Cardiac septum (tissue), 1 donor: ENCODE measurements at regions not wholly inside any gene's neighbourhood (a gene's known extent, or its start where the extent isn't known, plus 50 kb on each side); places are given as distances from the start of the nearest gene placed in this dataset.
"Not testable (repeated sequence)": the region's sequence is repeated elsewhere in the genome, so short reads cannot be mapped to it uniquely, and the experiment has no call there.

Experiments
- DNase-seq: peaks from one replicate; pipeline ENCODE4 v3.0.0-alpha.2; 2020; ENCODE audit warnings: low spot score
- intact Hi-C: fragments of 100-400 bp; cut with DNase I; formaldehyde crosslinking; loops from one replicate; pipeline ENCODE4 v1.14.0; 2022
- donor health status: DM: no; HTN: no; CAD: no.

- DNase-seq, result not testable (repeated sequence)
Measured at GRCh38 chr4:11811521-11811920, 382.8 kb upstream of the HS3ST1 start.

GRCh38 chr4:11805842-11806241 lies 377.1 kb upstream of the HS3ST1 start:
- intact Hi-C loops, result loop anchor here (5.0 kb wide), 1 partner anchor 826 kb away; no protein-coding TSS in a partner anchor
- no peak for DNase-seq

More at GRCh38 chr4:11811521-11811920, 382.8 kb upstream of the HS3ST1 start:
- intact Hi-C loops, result not testable (repeated sequence)

GRCh38 chr4:11801466-11802446 lies 373.1 kb upstream of the HS3ST1 start:
- intact Hi-C loops, result no loop called here

DNA sequence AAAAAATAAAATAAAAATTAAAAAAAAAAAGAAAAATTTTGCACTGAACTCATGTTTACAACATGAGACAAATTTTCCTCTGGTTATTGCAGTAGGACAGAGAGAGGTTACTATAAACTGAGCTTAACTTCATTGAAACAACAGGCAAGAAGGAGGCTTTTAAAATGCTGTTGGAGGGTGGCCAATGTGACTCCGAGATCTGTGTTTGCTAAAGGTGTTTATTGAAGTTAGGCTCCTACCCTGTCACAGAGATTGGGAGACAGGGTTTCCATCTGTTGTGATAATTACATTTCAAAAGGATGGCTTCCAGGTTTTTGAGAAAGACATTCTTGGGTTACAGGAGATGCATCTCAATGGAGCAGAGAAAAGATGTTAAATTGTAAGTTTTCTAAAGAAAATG lies 370.5 kb upstream of the HS3ST1 start:
- intact Hi-C loops, result no loop called here
- DNase-seq, result no peak

More at GRCh38 chr4:11801466-11802446, 373.1 kb upstream of the HS3ST1 start:
- no peak for DNase-seq

DNA sequence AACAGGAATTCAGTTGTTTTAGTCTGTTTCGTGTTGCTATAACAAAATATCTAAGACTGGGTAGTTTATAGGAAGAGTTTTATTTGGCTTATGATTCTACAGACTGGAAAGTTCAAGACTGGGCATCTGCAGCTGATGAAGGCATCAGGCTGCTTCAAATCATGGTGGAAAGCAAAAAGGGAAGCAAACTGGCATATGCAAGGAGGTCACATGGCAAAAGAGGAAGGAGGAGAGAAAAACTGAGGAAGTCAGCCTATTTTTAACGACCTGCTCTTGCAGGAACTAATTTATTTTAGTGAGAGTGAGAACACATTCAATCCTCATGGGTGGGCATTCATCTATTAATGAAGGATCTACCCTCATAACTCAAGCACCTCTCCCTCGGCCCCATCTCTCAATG lies 363.1 kb upstream of the HS3ST1 start:
- no peak for DNase-seq
- intact Hi-C loops, result no loop called here

DNA sequence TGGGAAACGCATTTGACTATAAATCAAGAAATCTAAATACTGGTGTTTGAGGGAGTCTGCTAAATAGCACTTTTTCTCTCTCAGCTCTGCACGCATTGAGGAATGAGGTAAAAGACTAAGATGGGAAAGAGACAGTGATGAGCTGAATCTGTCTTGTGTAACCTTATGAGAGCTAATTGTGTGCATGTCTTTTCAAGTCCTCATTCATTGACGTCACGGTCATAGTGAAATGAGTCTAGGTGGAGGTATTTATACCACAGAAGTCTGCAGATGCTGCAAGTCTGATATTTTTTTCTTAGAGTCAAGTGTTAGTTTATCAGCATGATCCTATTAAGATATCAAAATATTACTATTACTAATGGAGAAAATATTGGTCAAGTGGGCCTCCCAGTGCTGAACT lies 361.5 kb upstream of the HS3ST1 start:
- intact Hi-C loops, result no loop called here
- DNase-seq, result no peak

DNA sequence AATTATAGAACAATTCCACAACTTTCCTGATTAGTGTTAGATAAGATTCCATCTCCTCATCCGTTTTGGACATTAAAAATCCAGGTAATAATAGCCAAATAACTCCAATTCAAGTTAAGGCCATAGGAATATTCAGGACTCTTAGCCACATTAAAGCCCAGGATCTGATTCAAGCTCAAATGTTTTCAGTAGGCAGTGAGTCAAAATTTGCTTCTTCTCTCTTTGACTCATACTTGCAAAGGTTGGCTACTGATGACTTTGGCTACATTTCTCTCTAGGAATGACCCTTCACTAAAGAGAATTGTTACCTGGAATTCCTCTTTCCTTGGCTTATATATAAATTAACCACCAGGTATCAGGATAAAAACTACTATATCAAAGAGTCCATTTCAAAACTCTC lies 354.9 kb upstream of the HS3ST1 start:
- intact Hi-C loops, result no loop called here
- DNase-seq, result no peak

- intact Hi-C loops, result no loop called here
- no peak for DNase-seq
Measured at GRCh38 chr4:11782859-11783258, 354.2 kb upstream of the HS3ST1 start.

- intact Hi-C loops, result no loop called here
- no peak for DNase-seq
Measured at GRCh38 chr4:11777447-11777846, 348.8 kb upstream of the HS3ST1 start.

GRCh38 chr4:11774346-11774745 lies 345.7 kb upstream of the HS3ST1 start:
- no peak for DNase-seq
- intact Hi-C loops, result no loop called here

GRCh38 chr4:11773798-11774197 lies 345.1 kb upstream of the HS3ST1 start:
- no peak for DNase-seq
- intact Hi-C loops, result no loop called here

DNA sequence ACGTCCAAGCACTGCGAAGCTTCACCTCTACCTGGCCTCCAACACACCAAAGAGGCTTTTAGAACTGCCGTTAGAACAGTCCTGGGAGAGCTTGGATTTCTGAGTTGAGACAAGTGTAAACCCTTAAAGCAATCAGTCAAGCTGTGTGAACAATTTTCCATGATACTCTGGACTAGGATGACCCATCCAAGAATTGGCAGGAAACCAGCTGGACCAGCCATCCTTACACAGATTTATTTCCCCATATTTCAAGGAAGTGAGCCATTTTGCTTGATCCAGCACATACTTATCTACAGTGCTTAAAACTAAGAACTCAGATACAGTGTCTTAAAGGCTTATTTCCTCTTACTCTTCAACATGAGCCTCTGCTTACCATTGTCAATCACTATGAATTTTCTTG lies 340.7 kb upstream of the HS3ST1 start:
- intact Hi-C loops, result loop anchor here (5.0 kb wide), 1 partner anchor 863 kb away; no protein-coding TSS in a partner anchor
- no peak for DNase-seq

DNA sequence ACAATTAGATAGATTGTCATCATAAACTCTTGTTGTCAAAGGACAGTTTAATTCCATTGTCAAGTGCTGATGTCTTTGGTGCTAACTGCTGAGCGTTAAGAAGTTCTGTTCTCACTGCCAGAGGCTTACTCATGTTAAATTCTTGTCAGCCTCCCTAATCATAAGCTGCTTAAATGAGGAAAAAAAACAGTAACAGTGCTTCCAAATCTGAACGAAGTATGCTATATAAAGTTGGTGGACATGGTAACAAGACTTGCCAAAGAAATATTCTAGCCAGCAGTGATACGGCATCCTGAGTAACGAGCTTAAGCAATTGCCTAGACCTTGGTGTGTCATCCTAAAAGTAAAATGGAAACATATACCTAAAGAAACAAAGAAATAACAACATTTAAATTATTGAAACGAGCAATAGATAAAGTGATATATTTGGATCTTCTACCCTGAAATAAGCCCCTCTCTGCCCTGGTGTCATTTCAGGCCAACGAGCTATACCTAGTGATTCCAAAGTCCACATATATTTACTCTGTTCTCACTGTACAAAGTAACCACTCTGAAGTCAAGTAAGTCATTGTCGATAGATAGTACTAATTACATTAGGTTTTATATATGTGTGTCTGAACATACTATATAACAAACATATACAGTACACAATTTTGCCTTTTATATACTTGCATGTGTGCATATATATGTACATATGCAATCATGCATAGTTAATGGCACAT lies 339.7 kb upstream of the HS3ST1 start:
- DNase-seq, result no peak
- intact Hi-C loops, result loop anchor here (5.0 kb wide), 1 partner anchor 864 kb away; no protein-coding TSS in a partner anchor

DNA sequence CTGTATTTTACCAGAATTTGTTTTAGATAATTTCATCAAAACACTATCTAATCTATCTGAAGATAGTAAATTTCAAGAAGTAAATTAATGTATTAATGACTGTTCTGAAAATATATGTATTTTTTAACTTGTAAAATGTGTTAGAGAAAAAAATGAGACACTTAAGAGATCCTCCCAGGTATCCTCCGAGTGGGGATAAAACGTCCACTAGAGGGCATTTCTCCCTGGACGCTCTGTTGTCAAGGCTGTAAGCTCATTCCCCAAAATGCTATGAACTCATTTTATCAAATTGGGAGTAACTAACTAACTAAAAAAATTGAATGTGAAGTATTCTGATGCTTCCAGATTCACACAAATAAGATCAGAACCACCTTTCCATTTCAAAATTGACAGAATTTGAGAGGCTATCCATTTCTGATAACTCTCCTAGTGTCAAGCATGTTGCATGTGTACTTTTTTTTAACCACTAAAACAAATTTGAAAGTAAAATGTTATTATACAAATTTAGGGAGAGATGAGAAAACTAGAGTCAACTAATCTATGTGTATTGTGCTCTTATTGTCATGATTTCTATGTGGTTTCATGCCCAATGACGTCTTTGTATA lies 337.3 kb upstream of the HS3ST1 start:
- DNase-seq, result no peak
- intact Hi-C loops, result loop anchor here (5.0 kb wide), 1 partner anchor 866 kb away; no protein-coding TSS in a partner anchor

DNA sequence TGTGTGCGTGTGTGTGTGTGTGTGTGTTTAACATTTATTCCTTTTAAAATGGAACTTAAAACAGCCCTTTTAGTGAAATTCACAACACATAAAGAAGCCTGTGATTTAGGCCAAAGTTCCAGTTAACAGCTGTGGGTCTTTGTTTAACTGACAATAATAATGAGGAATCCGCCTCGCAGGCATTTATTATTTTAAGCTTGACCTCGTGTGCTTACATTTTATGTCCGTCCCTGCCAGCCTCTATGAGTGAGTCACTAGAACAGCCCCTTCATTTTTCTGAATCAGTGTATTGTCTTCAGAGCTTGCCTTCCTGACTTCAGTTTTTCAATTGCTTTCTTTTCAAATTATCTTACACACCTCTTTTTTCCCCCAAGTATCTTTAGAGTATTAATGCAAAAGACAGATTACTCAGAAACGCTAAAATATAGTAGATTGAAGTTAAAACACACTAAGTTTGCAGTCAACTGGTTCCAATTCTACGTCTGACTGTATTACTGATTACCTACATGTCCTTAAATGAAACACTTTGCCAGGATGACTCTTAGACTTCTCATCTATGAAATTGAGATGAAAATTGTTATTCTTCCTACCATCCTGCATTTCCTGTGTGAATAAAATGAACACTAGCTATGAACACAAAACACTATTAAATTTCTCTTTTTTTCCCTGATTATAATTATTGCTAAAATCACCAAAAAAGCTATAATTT lies 319.6 kb upstream of the HS3ST1 start:
- intact Hi-C loops, result no loop called here
- no peak for DNase-seq

DNA sequence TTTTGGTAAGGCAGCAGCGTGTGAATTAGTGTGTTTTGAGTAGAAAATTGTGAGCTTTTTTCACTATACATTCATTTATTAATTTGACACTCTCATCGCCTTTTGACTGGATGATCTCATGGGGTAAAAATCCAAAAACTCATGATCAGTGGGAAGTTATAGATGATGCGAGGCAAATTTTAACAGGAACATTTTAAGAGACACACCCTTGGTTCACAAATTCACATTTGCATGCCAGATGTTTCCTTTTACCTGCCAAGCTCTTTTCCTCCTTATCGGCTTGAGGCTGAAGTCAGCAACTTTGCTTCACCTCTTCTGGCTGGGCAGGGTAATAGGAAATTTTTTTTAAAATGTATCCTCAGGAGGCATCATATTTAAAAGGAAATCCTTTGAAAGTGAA lies 318.0 kb upstream of the HS3ST1 start:
- no peak for DNase-seq
- intact Hi-C loops, result no loop called here

DNA sequence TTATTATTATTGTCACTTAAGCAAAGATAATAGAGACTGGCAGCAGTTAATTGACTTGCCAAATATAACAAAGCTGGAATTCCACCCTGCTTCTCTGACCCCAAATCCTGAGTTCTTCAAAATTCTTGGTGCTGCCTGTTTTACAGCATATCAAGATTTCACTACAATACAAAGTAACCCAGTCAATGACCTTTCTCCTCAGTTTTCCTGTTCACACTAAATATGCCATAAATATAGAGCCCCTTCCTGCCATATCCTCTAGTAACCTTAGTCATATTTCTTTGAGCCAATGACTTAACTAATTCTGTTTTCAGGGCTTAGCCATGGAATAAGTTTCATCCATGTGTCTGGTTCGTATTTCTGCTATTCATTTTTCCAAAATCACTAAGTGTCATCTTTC lies 315.3 kb upstream of the HS3ST1 start:
- intact Hi-C loops, result no loop called here
- DNase-seq, result no peak

DNA sequence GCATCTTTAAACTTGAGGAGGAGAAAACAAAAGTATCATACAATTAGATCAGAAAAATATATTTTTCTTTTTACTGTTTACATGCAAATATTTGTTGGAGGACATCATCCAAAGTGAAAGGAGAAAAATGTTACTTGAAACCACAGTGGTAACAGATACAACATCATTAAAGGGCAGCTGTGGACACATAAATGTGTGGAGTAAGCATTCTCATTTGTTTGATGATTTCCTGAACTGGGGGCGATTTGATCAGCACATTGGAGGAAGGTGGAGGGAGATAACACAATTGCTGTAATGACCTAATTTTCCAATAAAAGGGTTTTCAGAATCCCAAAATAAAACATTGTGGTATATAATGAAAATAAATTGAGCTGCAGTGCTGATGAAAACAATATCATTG lies 314.5 kb upstream of the HS3ST1 start:
- DNase-seq, result no peak
- intact Hi-C loops, result no loop called here

GRCh38 chr4:11741190-11741652 lies 312.5 kb upstream of the HS3ST1 start:
- DNase-seq, result no peak
- intact Hi-C loops, result no loop called here
